Endothelial cell of umbilical vein (primary cell): ENCODE measurements at regions not wholly inside any gene's neighbourhood (a gene's known extent, or its start where the extent isn't known, plus 50 kb on each side); places are given as distances from the start of the nearest gene placed in this dataset.

ENCODE experiments used
- CTCF ChIP-seq, 2 donors: IDR thresholded peaks; 1 replicate in 1 of 2; 2 replicates in 1 of 2; pipeline ENCODE4 v1.5.1; 2011; ENCODE audit warnings: low read length in 2 of 2, mild to moderate bottlenecking in 2 of 2, moderate library complexity in 2 of 2, control low read depth in 1 of 2, inconsistent platforms in 1 of 2, low read depth in 1 of 2; ENCODE audit not compliant: insufficient read depth in 1 of 2; ENCODE audit errors: extremely low read depth in 1 of 2
- EZH2 ChIP-seq: IDR thresholded peaks from 2 replicates; pipeline ENCODE4 v1.6.1; 2012; ENCODE audit warnings: borderline replicate concordance, low read depth, mild to moderate bottlenecking, moderate library complexity, low read length, inconsistent platforms; ENCODE audit not compliant: severe bottlenecking
- JUN ChIP-seq: IDR thresholded peaks from 2 replicates; pipeline ENCODE4 v1.6.1; 2011; ENCODE audit warnings: borderline replicate concordance, low read depth; ENCODE audit not compliant: insufficient read length, insufficient read depth
- MYC ChIP-seq: IDR thresholded peaks from one replicate; pipeline ENCODE4 v1.6.1; 2011; ENCODE audit warnings: mild to moderate bottlenecking, low read depth, low read length
- POLR2A ChIP-seq: IDR thresholded peaks from 2 replicates; pipeline ENCODE4 v1.6.1; 2012; ENCODE audit warnings: low read depth, mild to moderate bottlenecking, control low read depth, low read length
- POLR2AphosphoS5 ChIP-seq: IDR thresholded peaks from 2 replicates; pipeline ENCODE4 v1.6.1; 2012; ENCODE audit warnings: low read depth, mild to moderate bottlenecking, control low read depth, low read length, moderate library complexity; ENCODE audit not compliant: insufficient read depth

- TF ChIP-seq CTCF (IDR thresholded peaks at IDR 0.05; ENCODE audit: extremely low read depth in 1 of 2, insufficient read depth in 1 of 2, low read depth in 1 of 2, low read length in 2 of 2): no peak
- no peak for TF ChIP-seq POLR2AphosphoS5
- TF ChIP-seq EZH2: no peak
- TF ChIP-seq POLR2A: no peak
- TF ChIP-seq JUN: no peak
- no peak for TF ChIP-seq MYC
Measured at GRCh38 chr1:96992871-96993270, 271.3 kb downstream of the PTBP2 start.
